C4-2B (cell line): ENCODE measurements at regions not wholly inside any gene's neighbourhood (a gene's known extent, or its start where the extent isn't known, plus 50 kb on each side); places are given as distances from the start of the nearest gene placed in this dataset.

Experiments used
- ZFX ChIP-seq: fragments of 450-650 bp; IDR thresholded peaks from 2 replicates; pipeline ENCODE4 v1.6.1; 2017
- TF ChIP-seq, protein P1 (sequence below): fragments of 450-650 bp; conservative IDR thresholded peaks from 2 replicates; pipeline ENCODE4 v1.5.1; 2017; ENCODE audit warnings: mild to moderate bottlenecking

DNA sequence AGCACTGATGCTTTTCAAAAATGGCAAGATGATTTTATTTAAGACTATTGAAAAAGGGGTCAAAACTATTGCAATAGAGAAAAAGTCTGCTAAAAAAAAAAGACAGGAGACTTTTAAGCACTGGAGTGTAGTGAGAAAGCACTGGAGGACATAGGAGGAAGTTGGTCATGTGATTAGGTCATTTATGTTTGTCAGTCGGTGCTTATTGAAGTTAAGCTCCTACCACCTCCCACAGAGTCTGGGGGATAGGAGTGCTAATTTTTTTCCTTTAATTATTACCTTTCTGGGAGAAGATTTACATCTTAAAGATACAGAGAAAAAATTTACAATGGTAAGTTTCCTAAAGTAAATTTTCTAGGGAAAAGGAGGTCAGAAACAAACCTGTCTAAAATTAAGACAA, 80.2 kb upstream of the TMEM229A start:
- TF ChIP-seq, protein P1, sequence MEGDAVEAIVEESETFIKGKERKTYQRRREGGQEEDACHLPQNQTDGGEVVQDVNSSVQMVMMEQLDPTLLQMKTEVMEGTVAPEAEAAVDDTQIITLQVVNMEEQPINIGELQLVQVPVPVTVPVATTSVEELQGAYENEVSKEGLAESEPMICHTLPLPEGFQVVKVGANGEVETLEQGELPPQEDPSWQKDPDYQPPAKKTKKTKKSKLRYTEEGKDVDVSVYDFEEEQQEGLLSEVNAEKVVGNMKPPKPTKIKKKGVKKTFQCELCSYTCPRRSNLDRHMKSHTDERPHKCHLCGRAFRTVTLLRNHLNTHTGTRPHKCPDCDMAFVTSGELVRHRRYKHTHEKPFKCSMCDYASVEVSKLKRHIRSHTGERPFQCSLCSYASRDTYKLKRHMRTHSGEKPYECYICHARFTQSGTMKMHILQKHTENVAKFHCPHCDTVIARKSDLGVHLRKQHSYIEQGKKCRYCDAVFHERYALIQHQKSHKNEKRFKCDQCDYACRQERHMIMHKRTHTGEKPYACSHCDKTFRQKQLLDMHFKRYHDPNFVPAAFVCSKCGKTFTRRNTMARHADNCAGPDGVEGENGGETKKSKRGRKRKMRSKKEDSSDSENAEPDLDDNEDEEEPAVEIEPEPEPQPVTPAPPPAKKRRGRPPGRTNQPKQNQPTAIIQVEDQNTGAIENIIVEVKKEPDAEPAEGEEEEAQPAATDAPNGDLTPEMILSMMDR, result no peak
- no peak for TF ChIP-seq ZFX
